GM12875 (cell line): ENCODE measurements at regions not wholly inside any gene's neighbourhood (a gene's known extent, or its start where the extent isn't known, plus 50 kb on each side); places are given as distances from the start of the nearest gene placed in this dataset.

ENCODE experiments used
- H3K4me3 ChIP-seq: one replicate; pipeline ENCODE4 v1.5.1; 2011; ENCODE audit warnings: low read depth, low read length, control low read depth
- CTCF ChIP-seq: IDR thresholded peaks from 2 replicates; pipeline ENCODE4 v1.5.1; 2011; ENCODE audit warnings: low read depth, mild to moderate bottlenecking, control low read depth, inconsistent platforms, low read length, moderate library complexity, borderline replicate concordance; ENCODE audit not compliant: insufficient read depth

- no peak overlapping the region for H3K4me3 ChIP-seq
- TF ChIP-seq CTCF = no peak
Observed at GRCh38 chr6:54018722-54019121, 92.5 kb upstream of the MLIP start.

GRCh38 chr6:54019860-54020259, 91.4 kb upstream of the MLIP start:
- H3K4me3 ChIP-seq = no peak overlapping the region
- no peak for TF ChIP-seq CTCF

GRCh38 chr6:54020334-54020733, 90.9 kb upstream of the MLIP start:
- no peak for TF ChIP-seq CTCF
- H3K4me3 ChIP-seq = no peak overlapping the region

- TF ChIP-seq CTCF = no peak
Observed at GRCh38 chr6:54026652-54027400, 84.4 kb upstream of the MLIP start.

GRCh38 chr6:54028170-54028569, 83.1 kb upstream of the MLIP start:
- no peak overlapping the region for H3K4me3 ChIP-seq
- TF ChIP-seq CTCF = no peak

More at GRCh38 chr6:54026652-54027400, 84.4 kb upstream of the MLIP start:
- H3K4me3 ChIP-seq = no peak overlapping the region

- TF ChIP-seq CTCF = no peak
Observed at GRCh38 chr6:54029187-54029586, 82.1 kb upstream of the MLIP start.

GRCh38 chr6:54031169-54031568, 80.1 kb upstream of the MLIP start:
- TF ChIP-seq CTCF = no peak
- H3K4me3 ChIP-seq = no peak overlapping the region

More at GRCh38 chr6:54029187-54029586, 82.1 kb upstream of the MLIP start:
- H3K4me3 ChIP-seq = no peak overlapping the region
